BLaER1 (cell line): ENCODE measurements at regions not wholly inside any gene's neighbourhood (a gene's known extent, or its start where the extent isn't known, plus 50 kb on each side); places are given as distances from the start of the nearest gene placed in this dataset.
A peak's percentile ranks its signal among the peaks of the same experiment; 100 is the strongest.
"Not testable (repeated sequence)": the region's sequence is repeated elsewhere in the genome, so short reads cannot be mapped to it uniquely, and the experiment has no call there.

ENCODE experiments used
- H3K27ac ChIP-seq: shearing (Covaris generic); formaldehyde crosslinking; 2 replicates; pipeline ENCODE4 v1.8.1; 2022
- H3K27me3 ChIP-seq: shearing (Covaris generic); formaldehyde crosslinking; 2 replicates; pipeline ENCODE4 v1.8.1; 2022
- H3K36me3 ChIP-seq: shearing (Covaris generic); formaldehyde crosslinking; 2 replicates; pipeline ENCODE4 v1.8.1; 2022
- H3K4me1 ChIP-seq: shearing (Covaris generic); formaldehyde crosslinking; 2 replicates; pipeline ENCODE4 v1.8.1; 2022
- H3K4me2 ChIP-seq: shearing (Covaris generic); formaldehyde crosslinking; 2 replicates; pipeline ENCODE4 v1.8.1; 2022
- H3K4me3 ChIP-seq: shearing (Covaris generic); formaldehyde crosslinking; 2 replicates; pipeline ENCODE4 v1.8.1; 2022
- H3K9ac ChIP-seq: shearing (Covaris generic); formaldehyde crosslinking; 2 replicates; pipeline ENCODE4 v1.8.1; 2022
- H3K9me3 ChIP-seq: shearing (Covaris generic); formaldehyde crosslinking; 2 replicates; pipeline ENCODE4 v1.8.1; 2022
- H4K20me1 ChIP-seq: shearing (Covaris generic); formaldehyde crosslinking; 2 replicates; pipeline ENCODE4 v1.8.1; 2022
- Cebpa-rat ChIP-seq: shearing (Covaris generic); IDR thresholded peaks from 2 replicates; pipeline ENCODE4 v1.8.1; 2022

GRCh38 chr1:60952612-60953111 is 129.7 kb upstream of the NFIA start:
- no peak overlapping the region for H3K4me3 ChIP-seq
- H3K9ac ChIP-seq, result no peak overlapping the region
- no peak overlapping the region for H3K27ac ChIP-seq
- no peak for TF ChIP-seq Cebpa-rat
- no peaks in the 10 kb centered on the region for H3K36me3 ChIP-seq
- no peak overlapping the region for H3K4me2 ChIP-seq
- H4K20me1 ChIP-seq, result no peaks in the 10 kb centered on the region
- no peaks in the 10 kb centered on the region for H3K27me3 ChIP-seq
- H3K4me1 ChIP-seq, result peaks cover 30% of the 10 kb centered on the region
- peaks cover 6% of the 10 kb centered on the region for H3K9me3 ChIP-seq

- Histone ChIP-seq H3K4me3 (no peak overlapping the region), H3K9me3 (peaks cover 6% of the 10 kb centered on the region), H3K4me1 (peaks cover 32% of the 10 kb centered on the region), H3K4me2 (peak overlapping the region; percentile 75), H3K27ac (peak overlapping the region; percentile 76; the same call in 1 of the 2 replicates), H3K27me3 (no peaks in the 10 kb centered on the region), H3K36me3 (no peaks in the 10 kb centered on the region), H3K9ac (no peak overlapping the region), H4K20me1 (no peaks in the 10 kb centered on the region)
- TF ChIP-seq Cebpa-rat, result no peak
Observed at GRCh38 chr1:60950224-60951063, 131.9 kb upstream of the NFIA start.

- peak overlapping the region; percentile 76; the same call in 1 of the 2 replicates for H3K27ac ChIP-seq
- no peak overlapping the region for H3K9ac ChIP-seq
- H3K9me3 ChIP-seq, result peaks cover under 1% of the 10 kb centered on the region
- no peaks in the 10 kb centered on the region for H3K27me3 ChIP-seq
- peak overlapping the region; percentile 75 for H3K4me2 ChIP-seq
- no peaks in the 10 kb centered on the region for H3K36me3 ChIP-seq
- H3K4me3 ChIP-seq, result no peak overlapping the region
- peaks cover 32% of the 10 kb centered on the region for H3K4me1 ChIP-seq
- peak; percentile 42; the same call in 1 of the 2 replicates for TF ChIP-seq Cebpa-rat
- H4K20me1 ChIP-seq, result no peaks in the 10 kb centered on the region
Observed at GRCh38 chr1:60949826-60950197, 132.5 kb upstream of the NFIA start.

GRCh38 chr1:60949154-60949825 is 133.1 kb upstream of the NFIA start:
- no peaks in the 10 kb centered on the region; the same call in 1 of the 2 replicates for H3K9me3 ChIP-seq
- no peak for TF ChIP-seq Cebpa-rat
- peak overlapping the region; percentile 76 for H3K27ac ChIP-seq
- H4K20me1 ChIP-seq, result no peaks in the 10 kb centered on the region
- H3K4me2 ChIP-seq, result peak overlapping the region; percentile 75
- no peaks in the 10 kb centered on the region for H3K36me3 ChIP-seq
- H3K27me3 ChIP-seq, result no peaks in the 10 kb centered on the region
- H3K4me3 ChIP-seq, result no peak overlapping the region
- no peak overlapping the region; the same call in 1 of the 2 replicates for H3K9ac ChIP-seq
- H3K4me1 ChIP-seq, result peaks cover 32% of the 10 kb centered on the region

- Histone ChIP-seq H3K27me3 (no peaks in the 10 kb centered on the region), H3K4me1 (peaks cover 33% of the 10 kb centered on the region), H3K27ac (peak overlapping the region; percentile 76), H3K9me3 (no peaks in the 10 kb centered on the region), H3K4me3 (no peak overlapping the region), H4K20me1 (no peaks in the 10 kb centered on the region), H3K4me2 (peak overlapping the region; percentile 75), H3K9ac (no peak overlapping the region; the same call in 1 of the 2 replicates), H3K36me3 (no peaks in the 10 kb centered on the region)
- TF ChIP-seq Cebpa-rat, result no peak
Observed at GRCh38 chr1:60948486-60948885, 133.9 kb upstream of the NFIA start.

- H3K36me3 ChIP-seq, result no peaks in the 10 kb centered on the region
- peaks cover 41% of the 10 kb centered on the region for H3K4me1 ChIP-seq
- no peak for TF ChIP-seq Cebpa-rat
- no peaks in the 10 kb centered on the region for H3K27me3 ChIP-seq
- no peak overlapping the region for H3K4me3 ChIP-seq
- no peak overlapping the region for H3K9ac ChIP-seq
- H3K4me2 ChIP-seq, result peak overlapping the region; percentile 75; the same call in 1 of the 2 replicates
- H4K20me1 ChIP-seq, result no peaks in the 10 kb centered on the region
- H3K27ac ChIP-seq, result no peak overlapping the region
- H3K9me3 ChIP-seq, result no peaks in the 10 kb centered on the region
Observed at GRCh38 chr1:60947367-60947766, 135.0 kb upstream of the NFIA start.

GRCh38 chr1:60942896-60943638 is 139.3 kb upstream of the NFIA start:
- Histone ChIP-seq H3K4me2 (peak overlapping the region; percentile 19; the same call in 1 of the 2 replicates), H3K36me3 (no peaks in the 10 kb centered on the region), H3K9ac (no peak overlapping the region), H3K27me3 (no peaks in the 10 kb centered on the region), H3K9me3 (no peaks in the 10 kb centered on the region), H3K4me3 (no peak overlapping the region), H4K20me1 (no peaks in the 10 kb centered on the region), H3K27ac (no peak overlapping the region), H3K4me1 (peaks cover 14% of the 10 kb centered on the region)
- TF ChIP-seq Cebpa-rat, result no peak

- no peak overlapping the region for H3K27ac ChIP-seq
- no peak overlapping the region for H3K9ac ChIP-seq
- no peaks in the 10 kb centered on the region for H3K36me3 ChIP-seq
- no peaks in the 10 kb centered on the region for H3K9me3 ChIP-seq
- H3K27me3 ChIP-seq, result no peaks in the 10 kb centered on the region
- H3K4me3 ChIP-seq, result no peak overlapping the region
- H3K4me1 ChIP-seq, result peaks cover 9% of the 10 kb centered on the region; the same call in 1 of the 2 replicates
- H4K20me1 ChIP-seq, result no peaks in the 10 kb centered on the region
- no peak overlapping the region for H3K4me2 ChIP-seq
- no peak for TF ChIP-seq Cebpa-rat
Observed at GRCh38 chr1:60942291-60942690, 140.1 kb upstream of the NFIA start.

GRCh38 chr1:60940685-60941084 is 141.7 kb upstream of the NFIA start:
- not testable (repeated sequence) for H3K27me3 ChIP-seq, H3K4me3 ChIP-seq, H4K20me1 ChIP-seq, H3K4me2 ChIP-seq, H3K9me3 ChIP-seq, H3K27ac ChIP-seq, H3K36me3 ChIP-seq, H3K4me1 ChIP-seq, H3K9ac ChIP-seq
